Neuron (in vitro differentiated cells): ENCODE measurements at regions not wholly inside any gene's neighbourhood (a gene's known extent, or its start where the extent isn't known, plus 50 kb on each side); places are given as distances from the start of the nearest gene placed in this dataset.

Source experiments
- H2AFZ ChIP-seq: one replicate; pipeline ENCODE4 v1.6.1; 2013; ENCODE audit warnings: low read depth, mild to moderate bottlenecking, inconsistent platforms, low read length, moderate library complexity
- H3K27me3 ChIP-seq: one replicate; pipeline ENCODE4 v1.6.1; 2013; ENCODE audit warnings: low read length; ENCODE audit not compliant: insufficient read depth
- H3K36me3 ChIP-seq: one replicate; pipeline ENCODE4 v1.6.1; 2013; ENCODE audit warnings: low read length; ENCODE audit not compliant: insufficient read depth
- H3K4me1 ChIP-seq: one replicate; pipeline ENCODE4 v1.6.1; 2013; ENCODE audit warnings: low read length; ENCODE audit not compliant: insufficient read depth
- H3K4me3 ChIP-seq: 2 replicates; pipeline ENCODE4 v1.5.1; 2013; ENCODE audit warnings: mild to moderate bottlenecking, low read length, moderate library complexity
- H3K9me3 ChIP-seq: one replicate; pipeline ENCODE4 v1.6.1; 2013; ENCODE audit warnings: low read length

DNA sequence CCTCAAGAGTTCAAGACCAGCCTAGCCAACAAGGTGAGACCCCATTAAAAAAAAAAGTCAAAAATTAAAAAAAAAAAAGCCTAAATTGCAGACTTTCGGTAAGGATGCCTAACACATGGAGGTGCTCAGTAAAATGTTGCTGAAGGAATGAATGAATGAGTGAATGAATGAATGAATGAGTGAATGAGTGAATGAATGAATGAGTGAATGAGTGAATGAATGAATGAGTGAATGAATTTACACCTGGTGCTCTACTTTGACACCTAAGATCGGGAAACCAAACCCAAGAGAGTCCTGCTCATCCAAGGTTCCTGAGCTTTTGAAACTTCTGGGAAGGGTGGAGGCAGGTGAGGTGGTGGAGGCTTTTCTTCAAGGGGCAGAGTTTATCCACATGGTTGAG lies 112.2 kb upstream of the LHX1 start:
- H3K36me3 ChIP-seq: no peaks in the 10 kb centered on the region
- no peaks in the 10 kb centered on the region for H3K4me1 ChIP-seq
- peaks cover 29% of the 10 kb centered on the region for H3K27me3 ChIP-seq
- no peak overlapping the region for H2AFZ ChIP-seq
- no peak overlapping the region for H3K4me3 ChIP-seq
- no peaks in the 10 kb centered on the region for H3K9me3 ChIP-seq

DNA sequence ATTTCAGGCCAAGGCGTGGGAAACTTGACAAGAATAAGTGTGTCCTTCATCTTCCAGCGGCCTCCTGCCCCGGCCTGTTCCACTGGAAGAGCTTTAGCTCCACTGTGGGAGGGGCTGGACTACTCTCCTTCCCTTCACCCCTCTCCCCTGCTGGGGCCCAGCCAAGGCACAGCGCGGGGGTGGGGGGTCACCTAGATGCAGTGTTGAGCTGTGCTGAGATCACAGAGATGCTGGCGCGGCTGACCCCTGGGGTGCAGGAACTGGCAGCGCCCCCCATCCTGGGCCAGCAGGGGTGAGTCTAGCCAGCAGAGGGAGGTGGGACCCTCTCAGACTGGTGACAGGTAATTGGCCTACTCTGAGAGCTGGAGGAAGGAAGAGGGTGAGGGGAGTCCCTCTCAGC lies 111.8 kb upstream of the LHX1 start:
- Histone ChIP-seq H3K4me1 (no peaks in the 10 kb centered on the region), H3K36me3 (no peaks in the 10 kb centered on the region), H3K9me3 (no peaks in the 10 kb centered on the region), H2AFZ (no peak overlapping the region), H3K4me3 (no peak overlapping the region), H3K27me3 (peaks cover 26% of the 10 kb centered on the region)

DNA sequence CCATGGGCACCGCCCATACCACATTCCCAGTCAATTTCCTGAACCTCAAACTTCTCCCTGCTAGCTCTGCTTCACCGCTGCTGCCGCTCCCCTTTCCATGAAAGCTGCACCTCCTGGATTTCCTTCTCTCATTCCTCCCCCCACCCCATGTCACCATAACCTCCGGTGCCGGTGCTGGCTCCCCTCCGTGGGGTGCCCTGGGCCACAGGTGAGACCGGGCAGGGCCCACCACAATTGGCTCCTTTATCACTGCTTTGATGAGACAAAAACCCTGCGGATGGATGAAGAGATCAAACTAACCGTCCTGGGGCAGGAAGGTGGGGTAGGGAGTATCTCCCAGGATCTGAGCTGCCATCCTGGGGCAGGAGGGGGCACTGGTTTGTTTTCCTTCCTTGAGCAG lies 111.3 kb upstream of the LHX1 start:
- no peaks in the 10 kb centered on the region for H3K4me1 ChIP-seq
- peaks cover 23% of the 10 kb centered on the region for H3K27me3 ChIP-seq
- H3K4me3 ChIP-seq: no peak overlapping the region
- H3K9me3 ChIP-seq: no peaks in the 10 kb centered on the region
- H2AFZ ChIP-seq: no peak overlapping the region
- H3K36me3 ChIP-seq: no peaks in the 10 kb centered on the region

DNA sequence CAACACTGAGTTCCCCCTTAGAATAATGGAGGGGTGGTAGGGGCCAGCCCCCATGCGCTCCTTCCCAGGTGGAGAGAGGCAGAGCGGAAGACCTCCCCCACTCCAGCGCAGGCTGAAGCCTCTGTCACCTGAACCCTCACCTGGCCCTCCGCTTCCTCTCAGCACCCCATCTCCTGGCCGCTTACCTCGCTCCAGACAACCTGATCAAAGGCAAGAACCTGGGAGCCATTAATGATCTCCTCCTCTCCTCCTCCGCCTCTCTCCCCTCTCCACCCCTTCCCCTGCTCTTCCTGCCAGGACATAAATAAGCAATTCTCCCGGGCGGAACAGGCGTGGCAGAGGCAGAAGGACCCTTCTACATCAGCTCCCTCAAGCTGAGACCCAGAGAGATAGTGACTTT lies 110.2 kb upstream of the LHX1 start:
- H3K36me3 ChIP-seq: no peaks in the 10 kb centered on the region
- H3K4me3 ChIP-seq: no peak overlapping the region
- H3K9me3 ChIP-seq: no peaks in the 10 kb centered on the region
- no peak overlapping the region for H2AFZ ChIP-seq
- H3K27me3 ChIP-seq: peaks cover 16% of the 10 kb centered on the region
- H3K4me1 ChIP-seq: no peaks in the 10 kb centered on the region

DNA sequence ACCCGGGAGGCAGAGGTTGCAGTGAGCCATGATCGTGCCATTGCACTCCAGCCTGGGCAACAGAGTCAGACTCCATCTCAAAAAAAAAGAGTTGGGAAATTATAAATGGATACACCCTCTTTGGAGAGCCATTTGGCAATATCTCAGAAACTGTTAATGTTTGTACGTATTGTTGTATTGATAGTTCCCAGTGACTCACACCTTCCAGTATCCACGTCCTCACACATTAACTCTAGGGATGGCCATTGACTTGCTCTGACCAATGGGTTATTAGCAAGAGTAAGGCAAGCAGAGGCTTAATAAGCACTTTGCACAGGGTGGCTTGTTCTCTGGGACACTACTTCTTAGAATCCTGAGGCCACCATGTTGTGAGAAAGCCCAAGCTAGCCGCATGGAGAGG lies 107.6 kb upstream of the LHX1 start:
- Histone ChIP-seq H3K9me3 (no peaks in the 10 kb centered on the region), H3K4me1 (no peaks in the 10 kb centered on the region), H3K36me3 (no peaks in the 10 kb centered on the region), H3K4me3 (no peak overlapping the region), H3K27me3 (peaks cover 3% of the 10 kb centered on the region), H2AFZ (no peak overlapping the region)

DNA sequence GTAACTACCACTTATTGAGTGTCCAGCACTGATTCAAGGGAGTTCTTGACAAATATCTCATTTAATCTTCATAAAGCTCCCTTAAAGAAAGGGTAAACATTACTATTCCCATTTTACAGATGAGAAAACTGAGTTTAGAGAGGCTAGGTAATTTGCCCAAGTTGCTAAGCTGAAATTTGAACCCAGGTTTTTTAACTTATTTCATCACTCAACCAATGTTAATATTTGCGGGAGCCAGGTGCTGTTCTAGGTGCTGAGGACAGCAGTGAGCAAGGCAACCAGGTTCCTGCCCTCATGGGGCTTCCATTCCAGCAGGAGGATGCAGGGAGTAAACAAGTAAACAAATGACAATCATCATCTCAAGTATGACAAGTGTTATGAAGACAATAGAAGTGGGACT lies 104.0 kb upstream of the LHX1 start:
- H3K36me3 ChIP-seq: no peaks in the 10 kb centered on the region
- no peak overlapping the region for H3K4me3 ChIP-seq
- H3K9me3 ChIP-seq: no peaks in the 10 kb centered on the region
- no peak overlapping the region for H2AFZ ChIP-seq
- H3K27me3 ChIP-seq: peaks cover 5% of the 10 kb centered on the region
- no peaks in the 10 kb centered on the region for H3K4me1 ChIP-seq

DNA sequence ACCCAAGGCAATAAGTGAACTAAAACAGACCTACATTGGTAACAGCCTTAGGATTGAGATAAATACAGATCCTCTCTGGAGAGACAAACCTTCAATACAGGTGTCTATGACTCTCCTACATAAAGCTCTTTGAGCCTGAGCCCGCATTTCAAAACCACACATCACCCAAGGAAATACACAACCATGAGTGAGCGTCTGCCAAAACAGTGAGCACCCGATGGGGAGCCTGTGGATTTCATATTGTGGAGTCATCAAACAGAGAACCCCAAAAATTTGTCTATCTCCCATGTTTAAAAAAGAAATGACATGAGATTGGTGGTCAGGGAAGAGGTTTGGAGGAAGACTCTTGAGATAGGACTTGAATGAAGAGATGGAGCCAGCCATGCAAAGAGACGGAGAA lies 102.2 kb upstream of the LHX1 start:
- H3K4me1 ChIP-seq: no peaks in the 10 kb centered on the region
- H2AFZ ChIP-seq: no peak overlapping the region
- H3K4me3 ChIP-seq: no peak overlapping the region
- peaks cover 5% of the 10 kb centered on the region for H3K27me3 ChIP-seq
- no peaks in the 10 kb centered on the region for H3K9me3 ChIP-seq
- no peaks in the 10 kb centered on the region for H3K36me3 ChIP-seq

DNA sequence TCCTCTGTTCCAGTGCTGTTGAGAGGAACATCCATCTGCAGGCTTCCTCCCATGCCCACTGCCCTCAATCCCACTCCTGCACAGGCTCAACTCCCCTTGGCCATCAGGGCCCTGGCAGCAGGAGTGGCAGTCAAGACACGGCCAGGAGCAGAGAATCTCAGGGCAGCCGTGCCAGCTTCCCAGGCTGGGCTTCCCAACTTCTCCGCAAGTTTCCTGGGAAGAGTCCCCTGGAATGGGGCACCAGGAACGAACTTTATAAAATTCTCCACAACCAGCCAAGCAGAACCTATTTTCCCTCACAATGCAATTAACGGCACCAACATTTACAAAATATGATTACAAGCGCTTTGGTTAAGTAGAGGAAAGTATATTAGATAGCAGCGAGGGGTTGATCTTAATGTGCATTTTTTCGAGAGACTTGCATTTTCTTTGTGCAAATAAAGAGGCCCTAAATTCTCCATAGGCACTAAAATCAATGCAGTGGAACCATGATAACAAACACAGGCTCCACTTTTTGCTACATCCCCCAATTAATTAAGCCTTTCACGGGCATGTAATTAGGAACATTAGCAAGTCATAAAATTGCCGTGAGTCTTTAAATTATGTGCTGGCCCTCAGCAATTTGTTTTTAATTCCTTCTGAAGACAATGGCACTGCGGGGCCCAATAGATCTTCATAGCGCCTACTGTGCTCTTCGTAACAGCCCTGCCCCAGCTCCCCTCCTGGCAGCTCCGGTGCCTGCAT lies 99.9 kb upstream of the LHX1 start:
- Histone ChIP-seq H3K4me1 (no peaks in the 10 kb centered on the region), H3K9me3 (no peaks in the 10 kb centered on the region), H2AFZ (no peak overlapping the region), H3K36me3 (no peaks in the 10 kb centered on the region), H3K4me3 (no peak overlapping the region), H3K27me3 (peaks cover 5% of the 10 kb centered on the region)

DNA sequence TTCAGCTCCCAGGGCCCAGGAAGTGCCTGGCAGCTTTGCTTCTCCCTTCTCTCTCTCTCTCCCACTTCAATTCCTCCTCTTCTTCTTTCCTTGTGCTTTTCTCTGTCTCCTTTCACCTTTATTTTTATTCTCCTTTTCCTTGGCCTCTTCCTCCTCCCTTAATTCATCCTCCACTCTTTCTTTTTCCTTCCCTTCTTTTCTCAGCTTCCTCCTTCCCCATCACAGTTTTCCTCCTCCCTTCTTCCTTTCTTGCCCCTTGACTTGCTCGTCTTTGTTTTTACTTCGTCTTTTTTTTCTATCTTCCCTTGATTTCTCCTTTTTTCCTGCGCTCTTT lies 99.4 kb upstream of the LHX1 start:
- H3K27me3 ChIP-seq: peaks cover 5% of the 10 kb centered on the region
- no peaks in the 10 kb centered on the region for H3K4me1 ChIP-seq
- no peak overlapping the region for H2AFZ ChIP-seq
- no peaks in the 10 kb centered on the region for H3K36me3 ChIP-seq
- no peak overlapping the region for H3K4me3 ChIP-seq
- H3K9me3 ChIP-seq: no peaks in the 10 kb centered on the region

DNA sequence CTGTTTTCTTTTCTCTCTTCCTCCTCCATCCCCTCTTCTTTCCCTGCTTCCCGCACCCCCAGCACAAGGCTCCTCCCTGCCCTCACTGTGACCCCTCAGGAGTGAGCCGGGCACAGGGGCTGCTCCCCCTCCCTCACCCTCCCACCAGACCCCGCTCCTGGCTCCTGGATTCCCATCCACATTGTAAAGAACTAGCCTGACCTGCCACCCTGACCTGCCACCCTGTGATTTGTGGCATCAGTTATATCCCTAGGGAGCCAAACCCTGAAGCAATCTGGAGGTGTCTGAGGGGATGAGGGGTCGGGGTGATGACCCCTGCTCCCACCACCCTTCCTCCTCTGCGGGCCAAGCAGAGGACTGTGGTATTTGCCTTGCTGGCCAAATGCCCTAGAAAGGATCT lies 98.0 kb upstream of the LHX1 start:
- Histone ChIP-seq H3K36me3 (no peaks in the 10 kb centered on the region), H3K4me3 (no peak overlapping the region), H3K27me3 (peaks cover 5% of the 10 kb centered on the region), H3K9me3 (no peaks in the 10 kb centered on the region), H2AFZ (no peak overlapping the region), H3K4me1 (no peaks in the 10 kb centered on the region)

DNA sequence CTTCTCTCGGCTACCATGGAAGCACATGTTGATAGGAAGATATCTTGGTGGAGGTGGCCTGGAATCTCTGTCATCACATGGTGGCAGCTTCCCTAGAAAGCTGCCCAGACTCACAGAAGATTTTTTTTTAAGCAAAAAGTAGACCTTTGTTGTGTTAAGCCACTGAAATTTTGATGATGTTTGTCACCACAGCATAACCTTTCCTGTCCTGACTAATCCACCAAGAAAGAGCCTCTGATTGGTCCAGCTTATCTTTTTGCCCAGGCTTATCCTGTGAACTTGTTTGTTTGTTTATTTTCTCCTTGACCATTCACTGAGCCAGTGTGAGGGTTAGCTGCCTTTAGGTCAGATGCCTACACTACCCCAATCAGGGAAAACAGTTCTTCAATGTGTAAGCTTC lies 96.5 kb upstream of the LHX1 start:
- H2AFZ ChIP-seq: no peak overlapping the region
- H3K4me3 ChIP-seq: no peak overlapping the region
- no peaks in the 10 kb centered on the region for H3K36me3 ChIP-seq
- H3K4me1 ChIP-seq: no peaks in the 10 kb centered on the region
- H3K27me3 ChIP-seq: peaks cover 11% of the 10 kb centered on the region
- H3K9me3 ChIP-seq: no peaks in the 10 kb centered on the region

DNA sequence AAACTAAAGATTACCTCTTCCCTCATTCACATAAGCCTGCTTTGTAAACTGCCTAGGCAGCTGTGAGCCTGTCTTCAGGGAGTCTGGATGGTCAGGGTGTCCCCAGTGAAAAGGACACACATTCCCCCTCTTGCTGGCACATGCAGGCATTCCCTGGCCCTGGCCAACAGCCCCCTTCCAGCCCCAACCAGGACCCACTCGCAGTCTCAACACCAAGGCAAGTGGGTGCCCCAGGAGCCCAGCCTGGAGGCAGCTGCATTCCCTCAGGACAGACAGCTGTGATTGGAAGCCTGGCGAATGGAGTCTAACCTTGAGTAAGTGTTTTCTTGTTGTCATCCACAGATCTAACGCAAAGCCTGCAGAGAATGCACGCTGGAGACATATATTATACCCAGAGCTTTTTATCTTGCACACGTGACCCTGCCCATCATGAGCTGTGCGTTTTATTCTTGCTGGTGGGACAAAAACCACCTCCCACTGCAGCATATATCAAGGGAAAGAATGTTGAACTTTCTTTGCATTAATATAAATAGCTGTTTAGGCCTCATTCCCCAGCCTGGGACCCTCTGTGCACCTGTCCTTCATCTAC lies 95.0 kb upstream of the LHX1 start:
- H3K4me1 ChIP-seq: no peaks in the 10 kb centered on the region
- H3K27me3 ChIP-seq: peaks cover 13% of the 10 kb centered on the region
- H3K36me3 ChIP-seq: no peaks in the 10 kb centered on the region
- no peaks in the 10 kb centered on the region for H3K9me3 ChIP-seq
- H2AFZ ChIP-seq: no peak overlapping the region
- no peak overlapping the region for H3K4me3 ChIP-seq

DNA sequence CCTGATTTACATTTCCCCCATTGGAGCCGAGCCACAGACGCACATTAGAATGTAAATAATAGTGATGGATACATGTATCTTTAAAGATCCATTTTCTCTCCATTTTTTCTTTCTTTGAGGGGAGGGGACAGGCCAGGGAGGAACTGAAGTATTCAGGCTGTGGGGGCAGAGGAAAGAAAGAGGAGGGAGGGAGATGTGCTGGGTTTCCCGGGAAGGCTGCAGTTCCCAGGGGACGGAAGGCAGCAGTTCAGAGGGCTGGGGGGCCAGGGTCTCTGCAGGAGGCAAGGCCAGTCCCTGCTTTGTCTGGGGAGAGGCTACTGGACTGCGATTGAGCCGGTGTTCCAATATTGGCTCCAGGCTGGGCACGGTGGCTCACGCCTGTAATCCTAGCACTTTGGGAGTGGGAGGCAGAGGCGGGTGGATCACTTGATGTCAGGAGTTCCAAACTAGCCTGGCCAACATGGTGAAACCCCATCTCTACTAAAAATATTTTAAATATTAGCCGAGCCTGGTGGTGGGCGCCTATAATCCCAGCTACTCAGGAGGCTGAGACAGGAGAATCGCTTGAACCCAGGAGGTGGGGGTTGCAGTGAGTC lies 94.2 kb upstream of the LHX1 start:
- H3K9me3 ChIP-seq: no peaks in the 10 kb centered on the region
- H3K27me3 ChIP-seq: peaks cover 15% of the 10 kb centered on the region
- H3K4me3 ChIP-seq: no peak overlapping the region
- H3K4me1 ChIP-seq: no peaks in the 10 kb centered on the region
- H2AFZ ChIP-seq: no peak overlapping the region
- H3K36me3 ChIP-seq: no peaks in the 10 kb centered on the region

DNA sequence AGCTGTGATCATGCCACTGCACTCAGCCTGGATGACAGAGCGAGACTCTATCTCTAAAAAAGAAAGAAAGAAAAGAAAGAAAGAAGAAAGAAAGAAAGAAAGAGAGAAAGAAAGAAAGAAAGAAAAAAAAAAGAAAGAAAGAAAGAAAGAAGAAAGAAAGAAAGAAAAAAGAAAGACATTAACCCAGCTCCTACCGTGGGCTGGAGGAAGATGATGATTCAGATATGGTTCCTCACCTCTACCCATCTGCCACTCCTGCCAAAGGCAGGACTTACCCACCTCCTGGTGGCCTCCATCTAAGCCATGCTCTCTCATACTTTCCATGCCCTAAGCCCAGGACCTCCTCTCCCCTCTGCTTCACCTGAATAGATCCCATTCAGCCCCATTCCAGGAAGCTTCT lies 93.3 kb upstream of the LHX1 start:
- Histone ChIP-seq H3K36me3 (no peaks in the 10 kb centered on the region), H3K9me3 (no peaks in the 10 kb centered on the region), H2AFZ (no peak overlapping the region), H3K4me1 (no peaks in the 10 kb centered on the region), H3K4me3 (no peak overlapping the region), H3K27me3 (peaks cover 16% of the 10 kb centered on the region)
